Chondrocyte (in vitro differentiated cells): ENCODE measurements at regions not wholly inside any gene's neighbourhood (a gene's known extent, or its start where the extent isn't known, plus 50 kb on each side); places are given as distances from the start of the nearest gene placed in this dataset.

Experiments used
- DNase-seq: peaks from one replicate; pipeline ENCODE4 v3.0.0; 2021; ENCODE audit warnings: mixed read lengths, low spot score
- H3K27ac Mint-ChIP-seq: one replicate; pipeline ENCODE4 v1.8.0; 2021; ENCODE audit warnings: mild to moderate bottlenecking, moderate library complexity, mixed read lengths; ENCODE audit not compliant: unreplicated experiment
- H3K27me3 Mint-ChIP-seq: 2 replicates; pipeline ENCODE4 v1.8.0; 2021; ENCODE audit warnings: low read depth, mixed read lengths
- H3K36me3 Mint-ChIP-seq: 2 replicates; pipeline ENCODE4 v1.8.0; 2021; ENCODE audit warnings: low read depth, mixed read lengths
- H3K4me1 Mint-ChIP-seq: 2 replicates; pipeline ENCODE4 v1.8.0; 2021; ENCODE audit warnings: low read depth, mild to moderate bottlenecking, mixed read lengths
- H3K4me3 Mint-ChIP-seq: one replicate; pipeline ENCODE4 v1.8.0; 2021; ENCODE audit warnings: mild to moderate bottlenecking, moderate library complexity, mixed read lengths; ENCODE audit not compliant: unreplicated experiment
- H3K9me3 Mint-ChIP-seq: 2 replicates; pipeline ENCODE4 v1.8.0; 2021; ENCODE audit warnings: low read depth, mixed read lengths
- TF ChIP-seq, protein P1 (sequence below): fragments of 200-600 bp; sonication (generic); IDR thresholded peaks from 2 replicates; pipeline ENCODE4 v1.5.0; 2021; ENCODE audit warnings: antibody characterized with exemption, mild to moderate bottlenecking, moderate library complexity

DNA sequence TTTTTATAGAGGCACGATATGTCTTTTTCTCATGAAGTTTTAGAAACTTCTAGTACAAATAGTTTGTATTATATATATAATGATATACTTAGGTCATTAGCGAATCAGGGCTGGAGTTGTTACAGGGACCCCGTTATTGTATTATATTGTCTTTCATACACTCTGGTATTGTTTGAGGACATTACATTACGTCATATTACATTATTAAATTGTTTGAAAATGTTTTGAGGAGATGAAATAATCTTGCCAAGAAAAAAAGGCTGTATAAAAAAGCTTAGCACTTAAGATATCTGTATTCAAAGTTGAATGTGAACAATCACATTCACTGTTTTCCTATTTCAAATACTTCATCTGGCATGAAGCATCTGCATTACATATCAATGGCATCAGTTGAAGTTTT is 239.6 kb upstream of the ASCC3 start:
- Mint-ChIP-seq H3K27me3 (no peaks in the 10 kb centered on the region), H3K27ac (no peak overlapping the region), H3K36me3 (no peaks in the 10 kb centered on the region), H3K4me3 (no peak overlapping the region), H3K9me3 (no peaks in the 10 kb centered on the region), H3K4me1 (no peaks in the 10 kb centered on the region)
- TF ChIP-seq, protein P1, sequence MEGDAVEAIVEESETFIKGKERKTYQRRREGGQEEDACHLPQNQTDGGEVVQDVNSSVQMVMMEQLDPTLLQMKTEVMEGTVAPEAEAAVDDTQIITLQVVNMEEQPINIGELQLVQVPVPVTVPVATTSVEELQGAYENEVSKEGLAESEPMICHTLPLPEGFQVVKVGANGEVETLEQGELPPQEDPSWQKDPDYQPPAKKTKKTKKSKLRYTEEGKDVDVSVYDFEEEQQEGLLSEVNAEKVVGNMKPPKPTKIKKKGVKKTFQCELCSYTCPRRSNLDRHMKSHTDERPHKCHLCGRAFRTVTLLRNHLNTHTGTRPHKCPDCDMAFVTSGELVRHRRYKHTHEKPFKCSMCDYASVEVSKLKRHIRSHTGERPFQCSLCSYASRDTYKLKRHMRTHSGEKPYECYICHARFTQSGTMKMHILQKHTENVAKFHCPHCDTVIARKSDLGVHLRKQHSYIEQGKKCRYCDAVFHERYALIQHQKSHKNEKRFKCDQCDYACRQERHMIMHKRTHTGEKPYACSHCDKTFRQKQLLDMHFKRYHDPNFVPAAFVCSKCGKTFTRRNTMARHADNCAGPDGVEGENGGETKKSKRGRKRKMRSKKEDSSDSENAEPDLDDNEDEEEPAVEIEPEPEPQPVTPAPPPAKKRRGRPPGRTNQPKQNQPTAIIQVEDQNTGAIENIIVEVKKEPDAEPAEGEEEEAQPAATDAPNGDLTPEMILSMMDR = no peak
- no peak for DNase-seq

DNA sequence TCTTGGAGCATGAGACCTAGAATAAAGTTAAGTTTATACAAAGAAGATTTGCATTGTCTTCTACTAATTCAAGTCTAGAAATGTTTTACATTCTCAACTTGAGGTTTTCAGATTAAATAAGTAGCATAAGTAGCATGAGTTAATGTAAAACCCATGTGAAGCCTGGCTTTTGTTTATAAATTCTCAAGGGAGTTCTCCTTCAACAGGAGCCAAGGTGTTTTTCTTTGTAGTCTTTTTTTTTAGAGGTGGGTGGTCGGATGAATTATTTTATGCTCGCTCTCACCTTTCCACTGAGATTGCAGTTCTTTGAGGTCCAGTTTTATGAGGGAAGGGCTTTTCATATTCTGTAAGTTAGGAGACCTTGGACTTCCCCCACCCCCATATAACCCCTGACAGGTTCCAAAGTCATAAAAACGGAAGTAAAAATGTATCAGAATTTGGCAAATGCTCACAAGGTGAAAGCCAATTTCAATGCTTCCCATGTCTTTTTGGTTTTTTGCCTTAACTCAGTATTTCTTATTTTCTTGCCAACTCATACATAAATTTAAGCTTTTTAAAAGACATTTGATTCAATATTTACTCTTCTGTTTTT is 244.3 kb upstream of the ASCC3 start:
- Mint-ChIP-seq H3K36me3 (no peaks in the 10 kb centered on the region), H3K27ac (no peak overlapping the region), H3K4me1 (no peaks in the 10 kb centered on the region), H3K27me3 (no peaks in the 10 kb centered on the region), H3K4me3 (no peak overlapping the region), H3K9me3 (no peaks in the 10 kb centered on the region)
- TF ChIP-seq, protein P1 = no peak
- no peak for DNase-seq

DNA sequence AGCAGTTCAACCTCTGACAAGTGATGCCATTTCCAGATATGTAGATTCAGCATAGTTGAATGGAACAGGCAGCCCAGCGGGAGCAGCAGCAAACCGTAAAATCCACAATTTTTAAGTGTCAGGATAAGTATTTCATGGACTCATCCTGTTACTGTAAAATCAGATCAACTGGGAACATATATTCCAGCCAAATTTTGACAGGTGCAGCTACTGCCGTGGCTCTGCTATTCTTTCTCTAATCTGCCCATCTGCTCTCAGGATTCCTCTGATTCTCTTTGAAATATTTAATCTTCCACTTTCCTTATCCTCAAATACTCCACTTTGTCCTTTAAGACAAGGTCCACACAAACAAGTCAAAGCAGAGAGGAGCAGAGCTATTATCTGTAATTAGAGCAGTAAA is 245.4 kb upstream of the ASCC3 start:
- Mint-ChIP-seq H3K36me3 (no peaks in the 10 kb centered on the region), H3K27ac (no peak overlapping the region), H3K9me3 (no peaks in the 10 kb centered on the region), H3K27me3 (no peaks in the 10 kb centered on the region), H3K4me3 (no peak overlapping the region), H3K4me1 (no peaks in the 10 kb centered on the region)
- DNase-seq = no peak
- TF ChIP-seq, protein P1 = no peak

DNA sequence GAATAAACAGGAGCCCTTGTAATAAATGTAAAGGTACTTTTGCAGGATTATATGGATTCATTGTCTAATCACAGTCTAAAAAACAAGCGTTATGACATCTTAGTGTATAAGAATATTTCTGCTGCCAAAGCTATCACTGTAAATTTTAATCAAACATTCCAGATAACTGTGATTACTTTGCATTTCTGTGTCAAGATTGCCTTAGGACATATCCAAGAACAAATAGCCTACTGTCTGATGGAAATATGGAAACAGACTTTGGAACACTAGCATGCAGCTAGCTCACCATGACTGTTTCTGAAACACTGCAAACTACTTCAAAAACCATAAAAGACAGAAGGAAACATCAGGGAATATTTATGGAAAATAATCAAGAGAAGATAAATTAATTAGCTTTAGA is 248.7 kb upstream of the ASCC3 start:
- no peaks in the 10 kb centered on the region for H3K9me3 Mint-ChIP-seq
- H3K36me3 Mint-ChIP-seq = no peaks in the 10 kb centered on the region
- TF ChIP-seq, protein P1 = no peak
- no peaks in the 10 kb centered on the region for H3K4me1 Mint-ChIP-seq
- no peak overlapping the region for H3K27ac Mint-ChIP-seq
- DNase-seq = no peak
- H3K27me3 Mint-ChIP-seq = no peaks in the 10 kb centered on the region
- H3K4me3 Mint-ChIP-seq = no peak overlapping the region

DNA sequence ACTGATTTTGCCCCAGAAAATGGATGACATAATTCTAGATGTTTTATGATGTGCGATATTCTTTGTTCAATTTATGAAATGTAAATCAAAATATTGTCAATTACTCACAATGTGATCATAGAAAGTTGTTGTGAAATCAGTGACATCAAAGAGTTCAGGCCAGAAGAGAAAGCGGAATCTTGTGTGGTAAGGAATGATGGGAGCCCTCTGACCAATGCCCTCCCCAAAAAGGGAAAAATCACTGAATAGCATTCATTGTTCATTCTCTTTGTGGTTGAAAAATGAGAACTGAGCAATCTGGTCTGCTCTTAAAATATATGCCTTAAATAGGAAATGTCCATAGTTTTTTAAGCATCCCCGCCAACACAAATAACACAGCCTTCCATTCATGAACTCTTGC is 247.1 kb upstream of the GRIK2 start:
- TF ChIP-seq, protein P1 = no peak

More for the DNA sequence above, 247.1 kb upstream of the GRIK2 start:
- Mint-ChIP-seq H3K4me3 (no peak overlapping the region), H3K36me3 (no peaks in the 10 kb centered on the region), H3K9me3 (no peaks in the 10 kb centered on the region), H3K27me3 (no peaks in the 10 kb centered on the region), H3K27ac (no peak overlapping the region), H3K4me1 (peaks cover 14% of the 10 kb centered on the region)
- DNase-seq = no peak
